ENCODE measurements at regions not wholly inside any gene's neighbourhood (a gene's known extent, or its start where the extent isn't known, plus 50 kb on each side); places are given as distances from the start of the nearest gene placed in this dataset.

DNA sequence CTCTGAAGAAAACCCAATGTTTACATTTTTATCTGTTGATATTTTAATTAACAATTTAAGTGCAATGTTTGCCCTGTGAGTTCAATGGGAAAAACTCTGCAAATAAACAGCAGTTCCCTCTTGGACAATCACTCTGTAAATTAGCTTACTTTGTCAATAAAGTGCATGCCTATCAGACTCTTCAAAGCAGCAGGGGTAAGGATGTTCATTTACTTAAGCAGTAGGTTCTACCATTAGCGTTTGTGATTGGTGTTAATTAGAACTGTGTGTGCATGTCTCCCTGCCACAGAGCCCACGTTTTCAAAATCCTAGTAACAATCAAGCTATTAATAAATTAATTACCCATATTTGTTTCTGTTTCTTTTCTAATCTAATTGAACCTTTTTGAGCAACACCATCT, 1921.6 kb upstream of the WWC1 start:
- TF ChIP-seq, protein P1, sequence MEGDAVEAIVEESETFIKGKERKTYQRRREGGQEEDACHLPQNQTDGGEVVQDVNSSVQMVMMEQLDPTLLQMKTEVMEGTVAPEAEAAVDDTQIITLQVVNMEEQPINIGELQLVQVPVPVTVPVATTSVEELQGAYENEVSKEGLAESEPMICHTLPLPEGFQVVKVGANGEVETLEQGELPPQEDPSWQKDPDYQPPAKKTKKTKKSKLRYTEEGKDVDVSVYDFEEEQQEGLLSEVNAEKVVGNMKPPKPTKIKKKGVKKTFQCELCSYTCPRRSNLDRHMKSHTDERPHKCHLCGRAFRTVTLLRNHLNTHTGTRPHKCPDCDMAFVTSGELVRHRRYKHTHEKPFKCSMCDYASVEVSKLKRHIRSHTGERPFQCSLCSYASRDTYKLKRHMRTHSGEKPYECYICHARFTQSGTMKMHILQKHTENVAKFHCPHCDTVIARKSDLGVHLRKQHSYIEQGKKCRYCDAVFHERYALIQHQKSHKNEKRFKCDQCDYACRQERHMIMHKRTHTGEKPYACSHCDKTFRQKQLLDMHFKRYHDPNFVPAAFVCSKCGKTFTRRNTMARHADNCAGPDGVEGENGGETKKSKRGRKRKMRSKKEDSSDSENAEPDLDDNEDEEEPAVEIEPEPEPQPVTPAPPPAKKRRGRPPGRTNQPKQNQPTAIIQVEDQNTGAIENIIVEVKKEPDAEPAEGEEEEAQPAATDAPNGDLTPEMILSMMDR (conservative IDR thresholded peaks at IDR 0.05; ENCODE audit: low read length) = no peak
- TF ChIP-seq EZH2phosphoT487 (IDR thresholded peaks at IDR 0.05; ENCODE audit: borderline replicate concordance, low read depth, low read length) = no peak
